ENCODE measurements at regions not wholly inside any gene's neighbourhood (a gene's known extent, or its start where the extent isn't known, plus 50 kb on each side); places are given as distances from the start of the nearest gene placed in this dataset.
A peak's percentile ranks its signal among the peaks of the same experiment; 100 is the strongest.

- H2AFZ ChIP-seq (ENCODE audit: low read length) = peak overlapping the region; percentile 32
- H3K27me3 ChIP-seq (ENCODE audit: control insufficient read depth in 3 of 3, insufficient read depth in 3 of 3, low read depth in 1 of 3, low read length in 3 of 3) = no peaks in the 10 kb centered on the region
- no CpG with 5 or more reads among the region's 5 CpGs for WGBS, 2 donors (ENCODE audit: extremely low coverage in 2 of 2, insufficient read length in 2 of 2, insufficient replicate concordance in 1 of 2)
- peaks cover 0 to 5% of the 10 kb centered on the region in 2 donors for H3K9me3 ChIP-seq (replicated peaks in 1 of 2; ENCODE audit: control insufficient read depth in 2 of 2, insufficient read depth in 1 of 2, low read depth in 1 of 2, low read length in 2 of 2)
- no peaks in the 10 kb centered on the region for H3K79me1 ChIP-seq (ENCODE audit: low read depth, low read length)
- no peaks in the 10 kb centered on the region for H3K36me3 ChIP-seq (replicated peaks in 1 of 2; ENCODE audit: control insufficient read depth in 2 of 2, insufficient read depth in 2 of 2, low read length in 2 of 2)
- no peak overlapping the region for H3K4ac ChIP-seq (ENCODE audit: low read length)
- H2BK12ac ChIP-seq (ENCODE audit: low read length) = no peak overlapping the region
- no peak overlapping the region for H3K4me3 ChIP-seq (ENCODE audit: low read length in 2 of 2)
- no peak overlapping the region for H2AK5ac ChIP-seq (ENCODE audit: low read depth, low read length)
- H4K91ac ChIP-seq (ENCODE audit: low read depth, low read length, poor library complexity) = no peak overlapping the region
- no peak overlapping the region for H3K4me2 ChIP-seq (ENCODE audit: insufficient read depth, low read length, poor library complexity, severe bottlenecking)
- H3K23ac ChIP-seq (ENCODE audit: low read depth, low read length, poor library complexity) = no peak overlapping the region
- no peak overlapping the region for H3K14ac ChIP-seq (ENCODE audit: low read length)
- H2BK120ac ChIP-seq (ENCODE audit: low read depth, low read length) = no peak overlapping the region
- peaks cover 5 to 11% of the 10 kb centered on the region in 2 donors for H3K4me1 ChIP-seq (ENCODE audit: control insufficient read depth in 2 of 2, insufficient read depth in 1 of 2, low read depth in 1 of 2, low read length in 2 of 2)
- no peak overlapping the region for H3K18ac ChIP-seq (ENCODE audit: low read length)
- H2BK5ac ChIP-seq (ENCODE audit: low read length) = no peak overlapping the region
- DNase-seq (ENCODE audit: low spot score) = no peak
- H2BK15ac ChIP-seq (ENCODE audit: low read length) = no peak overlapping the region
- H3K9ac ChIP-seq (ENCODE audit: low read depth, low read length, poor library complexity) = no peak overlapping the region
- H4K8ac ChIP-seq (ENCODE audit: low read depth, low read length) = no peak overlapping the region
- H3K27ac ChIP-seq (replicated peaks; ENCODE audit: low read length) = no peak overlapping the region
Observed at GRCh38 chr5:117249086-117249815, 674.6 kb upstream of the SEMA6A start.

- Histone ChIP-seq H2BK12ac (ENCODE audit: low read length) (no peak overlapping the region), H3K27me3 (ENCODE audit: control insufficient read depth in 3 of 3, insufficient read depth in 3 of 3, low read depth in 1 of 3, low read length in 3 of 3) (no peaks in the 10 kb centered on the region), H3K9ac (ENCODE audit: low read depth, low read length, poor library complexity) (no peak overlapping the region), H3K14ac (ENCODE audit: low read length) (no peak overlapping the region), H2BK5ac (ENCODE audit: low read length) (no peak overlapping the region), H4K8ac (ENCODE audit: low read depth, low read length) (no peak overlapping the region), H2AK5ac (ENCODE audit: low read depth, low read length) (no peak overlapping the region), H3K79me1 (ENCODE audit: low read depth, low read length) (no peaks in the 10 kb centered on the region), H3K4me2 (ENCODE audit: insufficient read depth, low read length, poor library complexity, severe bottlenecking) (no peak overlapping the region), H2BK120ac (ENCODE audit: low read depth, low read length) (no peak overlapping the region), H3K18ac (ENCODE audit: low read length) (no peak overlapping the region), H3K36me3 (replicated peaks in 1 of 2; ENCODE audit: control insufficient read depth in 2 of 2, insufficient read depth in 2 of 2, low read length in 2 of 2) (no peaks in the 10 kb centered on the region), H4K91ac (ENCODE audit: low read depth, low read length, poor library complexity) (no peak overlapping the region), H3K9me3 (replicated peaks in 1 of 2; ENCODE audit: control insufficient read depth in 2 of 2, insufficient read depth in 1 of 2, low read depth in 1 of 2, low read length in 2 of 2) (peaks cover 0 to 5% of the 10 kb centered on the region in 2 donors), H3K4me3 (ENCODE audit: low read length in 2 of 2) (no peak overlapping the region), H3K27ac (replicated peaks; ENCODE audit: low read length) (peak overlapping the region; percentile 3), H2BK15ac (ENCODE audit: low read length) (no peak overlapping the region), H3K4ac (ENCODE audit: low read length) (no peak overlapping the region), H2AFZ (ENCODE audit: low read length) (peak overlapping the region; percentile 86), H3K4me1 (ENCODE audit: control insufficient read depth in 2 of 2, insufficient read depth in 1 of 2, low read depth in 1 of 2, low read length in 2 of 2) (peaks cover 5 to 11% of the 10 kb centered on the region in 2 donors), H3K23ac (ENCODE audit: low read depth, low read length, poor library complexity) (no peak overlapping the region)
- DNase-seq (ENCODE audit: low spot score) = no peak
Observed at GRCh38 chr5:117246424-117246823, 671.8 kb upstream of the SEMA6A start.

DNA sequence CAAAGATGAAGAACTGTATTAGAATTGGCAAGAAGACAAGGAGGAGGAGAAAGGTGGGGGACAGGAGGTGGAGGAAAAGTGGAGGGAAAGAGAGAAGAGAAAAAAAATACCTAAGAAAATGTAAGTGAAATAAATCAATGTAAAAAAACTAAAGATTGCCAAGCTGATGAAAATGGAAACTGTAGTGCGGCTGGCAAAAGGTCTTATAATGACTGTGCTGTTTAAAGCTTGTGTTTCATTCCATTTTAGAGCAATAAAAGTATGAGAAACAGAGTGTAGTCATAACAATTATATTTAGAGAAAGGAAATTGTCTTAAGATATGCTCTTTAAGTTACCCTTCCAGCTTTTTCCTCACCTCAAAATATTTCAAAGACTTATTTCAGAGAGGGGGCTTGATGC is 670.5 kb upstream of the SEMA6A start:
- Histone ChIP-seq H3K9ac (ENCODE audit: low read depth, low read length, poor library complexity) (no peak overlapping the region), H4K8ac (ENCODE audit: low read depth, low read length) (no peak overlapping the region), H3K36me3 (replicated peaks in 1 of 2; ENCODE audit: control insufficient read depth in 2 of 2, insufficient read depth in 2 of 2, low read length in 2 of 2) (peaks cover 0 to 1% of the 10 kb centered on the region in 2 donors), H3K4ac (ENCODE audit: low read length) (no peak overlapping the region), H4K91ac (ENCODE audit: low read depth, low read length, poor library complexity) (no peak overlapping the region), H2AK5ac (ENCODE audit: low read depth, low read length) (no peak overlapping the region), H2BK15ac (ENCODE audit: low read length) (no peak overlapping the region), H3K4me3 (ENCODE audit: low read length in 2 of 2) (no peak overlapping the region), H3K9me3 (replicated peaks in 1 of 2; ENCODE audit: control insufficient read depth in 2 of 2, insufficient read depth in 1 of 2, low read depth in 1 of 2, low read length in 2 of 2) (peaks cover 0 to 12% of the 10 kb centered on the region in 2 donors), H3K18ac (ENCODE audit: low read length) (no peak overlapping the region), H3K4me2 (ENCODE audit: insufficient read depth, low read length, poor library complexity, severe bottlenecking) (no peak overlapping the region), H2AFZ (ENCODE audit: low read length) (peak overlapping the region; percentile 46), H3K27me3 (ENCODE audit: control insufficient read depth in 3 of 3, insufficient read depth in 3 of 3, low read depth in 1 of 3, low read length in 3 of 3) (no peaks in the 10 kb centered on the region), H3K23ac (ENCODE audit: low read depth, low read length, poor library complexity) (no peak overlapping the region), H3K4me1 (ENCODE audit: control insufficient read depth in 2 of 2, insufficient read depth in 1 of 2, low read depth in 1 of 2, low read length in 2 of 2) (peaks cover 5 to 11% of the 10 kb centered on the region in 2 donors), H2BK12ac (ENCODE audit: low read length) (no peak overlapping the region), H3K14ac (ENCODE audit: low read length) (no peak overlapping the region), H2BK5ac (ENCODE audit: low read length) (no peak overlapping the region), H3K79me1 (ENCODE audit: low read depth, low read length) (no peaks in the 10 kb centered on the region), H2BK120ac (ENCODE audit: low read depth, low read length) (no peak overlapping the region), H3K27ac (replicated peaks; ENCODE audit: low read length) (no peak overlapping the region)
- WGBS, 2 donors (ENCODE audit: extremely low coverage in 2 of 2, insufficient read length in 2 of 2, insufficient replicate concordance in 1 of 2) = no CpG with 5 or more reads among the region's 1 CpG
- no peak for DNase-seq (ENCODE audit: low spot score)

DNA sequence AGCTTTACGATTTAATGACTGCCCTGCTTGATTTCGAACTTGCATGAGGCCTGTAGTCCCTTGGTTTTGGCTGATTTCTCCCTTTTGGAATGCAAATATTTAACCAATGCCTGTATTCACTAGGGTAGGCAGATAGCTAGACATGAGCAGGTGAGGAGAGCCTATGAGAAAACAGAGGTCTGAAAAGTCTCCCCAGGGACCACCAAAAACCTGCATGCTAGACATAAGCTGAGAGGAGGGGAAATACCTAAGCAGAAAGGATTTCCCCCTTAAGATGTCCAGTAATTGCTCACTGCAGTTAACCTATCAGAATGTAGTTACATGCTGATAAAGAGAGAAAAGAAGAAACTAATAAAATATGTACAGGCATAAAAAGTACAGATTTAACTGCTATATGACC is 667.4 kb upstream of the SEMA6A start:
- Histone ChIP-seq H3K14ac (ENCODE audit: low read length) (no peak overlapping the region), H3K4me1 (ENCODE audit: control insufficient read depth in 2 of 2, insufficient read depth in 1 of 2, low read depth in 1 of 2, low read length in 2 of 2) (peaks cover 2 to 11% of the 10 kb centered on the region in 2 donors), H4K8ac (ENCODE audit: low read depth, low read length) (no peak overlapping the region), H2BK15ac (ENCODE audit: low read length) (no peak overlapping the region), H2BK12ac (ENCODE audit: low read length) (no peak overlapping the region), H3K4me3 (ENCODE audit: low read length in 2 of 2) (no peak overlapping the region), H2BK120ac (ENCODE audit: low read depth, low read length) (no peak overlapping the region), H2AK5ac (ENCODE audit: low read depth, low read length) (no peak overlapping the region), H3K23ac (ENCODE audit: low read depth, low read length, poor library complexity) (no peak overlapping the region), H3K27ac (replicated peaks; ENCODE audit: low read length) (no peak overlapping the region), H3K18ac (ENCODE audit: low read length) (no peak overlapping the region), H2BK5ac (ENCODE audit: low read length) (no peak overlapping the region), H2AFZ (ENCODE audit: low read length) (no peak overlapping the region), H3K27me3 (ENCODE audit: control insufficient read depth in 3 of 3, insufficient read depth in 3 of 3, low read depth in 1 of 3, low read length in 3 of 3) (no peaks in the 10 kb centered on the region), H3K36me3 (replicated peaks in 1 of 2; ENCODE audit: control insufficient read depth in 2 of 2, insufficient read depth in 2 of 2, low read length in 2 of 2) (peaks cover 0 to 1% of the 10 kb centered on the region in 2 donors), H3K4me2 (ENCODE audit: insufficient read depth, low read length, poor library complexity, severe bottlenecking) (no peak overlapping the region), H3K9ac (ENCODE audit: low read depth, low read length, poor library complexity) (no peak overlapping the region), H3K4ac (ENCODE audit: low read length) (no peak overlapping the region), H4K91ac (ENCODE audit: low read depth, low read length, poor library complexity) (no peak overlapping the region), H3K9me3 (replicated peaks in 1 of 2; ENCODE audit: control insufficient read depth in 2 of 2, insufficient read depth in 1 of 2, low read depth in 1 of 2, low read length in 2 of 2) (peaks cover 0 to 12% of the 10 kb centered on the region in 2 donors), H3K79me1 (ENCODE audit: low read depth, low read length) (no peaks in the 10 kb centered on the region)
- WGBS, 2 donors (ENCODE audit: extremely low coverage in 2 of 2, insufficient read length in 2 of 2, insufficient replicate concordance in 1 of 2) = no CpG with 5 or more reads among the region's 2 CpGs
- DNase-seq (ENCODE audit: low spot score) = no peak

Data from neuronal stem cell (in vitro differentiated cells).